ACHN (cell line): ENCODE measurements at regions not wholly inside any gene's neighbourhood (a gene's known extent, or its start where the extent isn't known, plus 50 kb on each side); places are given as distances from the start of the nearest gene placed in this dataset.

Source experiments
- DNase-seq: peaks from one replicate; pipeline ENCODE4 v3.0.0-alpha.2; 2015
- in situ Hi-C: cut with HindIII; loops from 2 replicates; pipeline ENCODE4 v1.10.0; 2017; ENCODE audit warnings: low sequenced_read_pairs, low pct_ligation_motif_present, low pct_unique_long_range_greater_than_20kb

DNA sequence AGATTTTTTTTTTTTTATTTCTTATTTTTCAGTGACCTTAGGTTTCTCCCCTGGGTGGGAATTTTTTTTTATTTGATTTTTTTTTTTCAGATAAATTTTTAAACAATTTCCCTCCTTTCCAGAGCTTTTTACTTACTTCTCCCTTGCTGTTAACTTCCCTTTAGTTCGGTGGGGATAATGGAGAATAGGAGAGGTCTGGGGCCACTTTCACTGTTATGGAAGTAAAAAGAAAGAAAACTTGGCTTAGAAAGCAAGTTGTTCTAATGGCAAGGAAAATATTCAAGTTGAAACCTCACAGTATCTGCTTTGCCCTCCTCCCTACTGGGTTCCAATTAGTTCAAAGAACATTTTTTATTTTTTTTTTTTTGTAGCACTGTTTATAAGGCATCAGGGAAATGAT is 537.1 kb upstream of the NXPH2 start:
- in situ Hi-C loops, result no loop called here
- no peak for DNase-seq

DNA sequence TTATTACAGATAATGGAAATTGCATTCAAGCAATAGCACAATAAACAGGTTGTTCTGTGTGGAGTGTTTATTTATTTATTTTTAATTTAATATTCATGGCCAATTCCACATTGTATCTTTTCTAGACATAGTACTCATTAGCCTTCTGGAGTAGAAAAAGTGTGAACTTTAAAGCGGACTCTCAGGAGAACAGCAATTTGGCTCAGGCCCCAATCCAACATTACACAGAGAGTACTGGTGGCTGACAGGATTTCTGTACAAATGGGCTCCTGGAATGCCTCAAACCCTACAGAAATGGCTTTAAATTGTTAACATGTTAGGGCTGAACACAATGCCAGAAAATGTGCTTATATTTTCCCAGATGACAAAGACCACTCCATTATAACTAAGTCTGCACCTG is 533.9 kb upstream of the NXPH2 start:
- in situ Hi-C loops, result no loop called here
- no peak for DNase-seq

DNA sequence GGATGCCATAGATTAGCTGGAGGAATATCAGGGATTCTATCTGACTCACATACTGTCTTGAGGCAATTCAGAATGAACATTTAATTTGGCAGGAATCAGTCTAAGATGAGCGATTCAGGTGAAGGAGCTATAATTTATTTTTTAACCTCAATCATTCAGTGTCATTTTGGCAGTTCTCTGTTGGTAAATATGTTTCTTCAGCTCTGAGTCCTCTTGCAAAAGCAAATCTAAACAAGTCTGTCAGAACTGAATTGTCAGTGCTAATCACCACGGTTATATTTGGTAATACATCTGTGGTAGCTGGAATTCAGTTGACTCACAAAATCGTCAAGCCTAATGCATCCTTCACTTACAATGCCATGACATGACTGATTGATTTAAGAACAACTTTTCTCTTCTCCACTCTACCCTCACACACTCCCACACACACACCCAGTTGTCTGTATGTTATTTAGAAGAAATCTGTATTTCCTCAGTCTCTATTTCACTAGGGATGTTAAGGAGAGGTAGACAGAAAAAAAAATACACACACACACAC is 516.6 kb upstream of the NXPH2 start:
- DNase-seq, result no peak
- in situ Hi-C loops, result no loop called here

DNA sequence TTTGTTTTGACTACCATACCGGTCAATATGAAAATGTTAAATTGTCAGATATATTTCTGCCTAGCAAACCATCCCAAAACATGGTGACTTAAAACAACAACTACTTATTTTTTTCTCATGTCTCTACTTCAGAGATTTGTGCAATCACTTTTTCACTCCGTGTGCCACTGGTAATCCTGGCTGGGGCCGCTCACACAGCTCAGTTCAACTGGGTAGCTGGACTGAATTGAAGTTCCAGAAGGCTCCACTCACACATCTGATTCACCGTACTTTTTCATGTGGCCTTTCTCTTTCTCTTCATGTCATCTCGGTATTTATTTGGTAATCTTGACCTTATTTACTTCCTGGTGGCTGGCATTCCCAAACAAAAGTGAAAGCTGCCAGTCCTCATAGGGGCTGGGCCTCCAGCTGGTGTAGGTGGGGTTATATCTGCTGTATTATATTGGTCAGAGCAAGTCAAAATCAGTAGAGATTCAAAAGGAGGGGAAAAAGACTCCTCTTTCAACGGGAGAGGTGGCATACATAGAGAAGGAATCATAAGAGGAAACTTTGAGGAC is 513.9 kb upstream of the NXPH2 start:
- in situ Hi-C loops, result no loop called here
- DNase-seq, result peak; percentile 26

DNA sequence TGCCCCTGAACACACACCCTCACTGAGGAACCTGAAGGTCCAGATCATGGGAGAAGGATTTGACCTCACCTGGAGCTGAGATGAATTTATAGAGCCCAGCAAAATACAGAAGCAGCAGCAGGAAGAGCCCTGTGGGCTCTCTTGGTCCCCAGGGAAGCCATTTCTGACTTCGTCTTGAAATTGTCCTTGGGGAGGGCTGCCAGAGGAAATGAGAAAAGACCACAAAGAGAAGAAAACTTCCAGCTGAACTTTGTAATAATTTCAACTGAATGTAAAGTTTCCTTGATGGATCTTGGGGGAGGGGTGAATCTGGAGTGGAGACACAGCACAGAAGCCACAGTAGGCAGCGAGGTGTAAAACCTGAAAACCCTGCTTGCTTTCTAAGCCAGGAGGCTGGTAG is 500.9 kb upstream of the NXPH2 start:
- in situ Hi-C loops, result no loop called here
- DNase-seq, result no peak

DNA sequence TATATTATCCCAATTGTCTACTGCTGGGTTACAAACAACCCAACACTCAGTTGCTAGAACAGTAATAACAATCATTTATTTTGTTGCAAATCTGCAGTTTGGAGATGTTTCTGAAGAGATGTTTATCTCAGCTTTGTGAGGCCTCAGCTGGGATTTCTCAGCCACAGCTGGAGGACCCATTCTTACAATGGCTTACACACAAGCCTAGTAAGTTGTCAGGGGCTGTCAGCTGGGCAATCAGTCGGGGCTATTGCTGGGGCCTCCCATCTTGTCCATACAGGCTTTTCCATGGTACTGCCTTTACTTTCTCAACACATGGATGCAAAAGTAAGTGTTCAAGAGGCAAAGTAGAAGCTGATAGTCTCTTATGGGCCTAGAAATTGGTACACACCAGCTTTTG is 491.7 kb upstream of the NXPH2 start:
- DNase-seq, result no peak
- in situ Hi-C loops, result no loop called here

DNA sequence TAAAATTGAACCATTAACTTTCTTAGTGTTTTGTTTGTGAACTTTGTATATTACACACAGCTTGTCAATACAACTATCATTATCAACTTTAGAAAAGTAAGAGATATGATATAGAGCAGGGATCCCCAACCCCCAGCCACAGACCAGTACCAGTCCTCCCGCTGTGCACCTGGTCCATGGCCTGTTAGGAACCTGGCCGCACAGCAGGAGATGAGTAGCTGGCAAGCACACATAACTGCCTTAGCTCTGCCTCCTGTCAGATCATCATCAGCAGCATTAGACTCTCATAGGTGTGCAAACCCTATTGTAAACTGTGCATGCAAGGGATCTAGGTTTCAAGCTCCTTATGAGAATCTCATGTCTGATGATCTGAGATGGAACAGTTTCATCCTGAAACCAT is 491.0 kb upstream of the NXPH2 start:
- DNase-seq, result no peak
- in situ Hi-C loops, result no loop called here

DNA sequence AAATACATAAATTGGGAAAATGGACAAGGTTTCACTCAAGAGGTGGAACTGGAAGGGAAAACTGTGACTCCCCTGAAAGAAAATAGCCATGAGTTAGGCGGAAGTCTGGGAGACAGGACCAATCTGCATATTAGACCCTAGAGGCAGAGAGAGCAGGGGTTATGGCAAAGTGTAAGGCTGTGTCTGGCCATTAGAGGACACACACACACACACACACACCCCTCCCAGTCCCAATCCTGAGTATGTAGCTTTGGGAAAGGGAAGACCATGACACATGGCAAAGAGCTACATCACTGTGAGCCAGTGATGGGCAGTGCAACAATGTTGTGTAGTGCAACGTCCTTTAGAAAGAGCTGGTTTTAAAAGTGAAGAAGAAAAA is 479.9 kb upstream of the NXPH2 start:
- in situ Hi-C loops, result no loop called here
- DNase-seq, result no peak

DNA sequence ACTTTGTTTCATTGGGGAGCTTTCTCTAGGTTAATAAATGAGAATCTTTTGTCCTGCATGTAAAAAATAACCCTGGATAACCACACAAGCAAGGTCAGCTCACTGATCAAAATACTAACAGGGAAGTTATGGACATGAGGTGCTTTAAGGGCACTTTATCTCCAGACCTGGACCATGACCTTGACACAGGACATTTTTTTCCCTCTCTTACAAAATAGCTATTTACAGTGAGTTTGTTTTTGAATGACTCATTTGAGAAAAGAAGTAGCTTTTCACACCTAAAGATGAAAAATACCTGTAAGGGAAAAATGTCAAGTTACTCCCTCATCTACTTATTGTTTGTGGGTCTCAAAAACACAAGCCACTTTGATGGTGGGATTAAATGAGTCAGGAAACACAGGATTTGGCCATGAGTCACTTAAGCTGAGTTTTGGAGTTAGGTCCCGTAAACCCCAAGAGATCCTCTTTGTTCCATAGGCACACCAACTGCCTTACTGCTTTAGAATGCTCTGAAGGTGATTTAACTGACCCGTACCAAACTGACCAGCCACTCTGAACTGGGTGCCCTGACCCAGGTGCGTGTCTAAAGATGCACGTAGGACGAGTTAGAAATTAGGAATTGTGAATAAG is 479.3 kb upstream of the NXPH2 start:
- in situ Hi-C loops, result no loop called here
- no peak for DNase-seq

DNA sequence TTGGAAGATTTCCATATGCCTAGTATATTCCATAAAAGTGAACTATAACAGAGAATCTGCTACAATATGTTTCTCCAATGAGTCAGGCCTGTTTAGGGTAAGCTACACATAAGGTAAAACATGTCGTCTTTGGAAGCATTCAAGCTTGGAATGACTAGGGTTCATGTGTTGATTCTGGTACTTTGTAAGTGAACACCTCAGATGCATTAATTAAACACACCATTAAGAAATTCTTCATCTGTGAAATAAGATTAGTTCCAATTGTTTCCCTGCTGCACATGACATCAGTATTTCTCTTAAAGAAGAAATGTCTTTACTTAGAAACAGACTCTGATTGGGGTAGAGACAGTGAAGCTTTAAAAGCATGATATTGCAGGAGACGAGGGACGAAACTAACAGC is 461.1 kb upstream of the NXPH2 start:
- no peak for DNase-seq
- in situ Hi-C loops, result no loop called here

DNA sequence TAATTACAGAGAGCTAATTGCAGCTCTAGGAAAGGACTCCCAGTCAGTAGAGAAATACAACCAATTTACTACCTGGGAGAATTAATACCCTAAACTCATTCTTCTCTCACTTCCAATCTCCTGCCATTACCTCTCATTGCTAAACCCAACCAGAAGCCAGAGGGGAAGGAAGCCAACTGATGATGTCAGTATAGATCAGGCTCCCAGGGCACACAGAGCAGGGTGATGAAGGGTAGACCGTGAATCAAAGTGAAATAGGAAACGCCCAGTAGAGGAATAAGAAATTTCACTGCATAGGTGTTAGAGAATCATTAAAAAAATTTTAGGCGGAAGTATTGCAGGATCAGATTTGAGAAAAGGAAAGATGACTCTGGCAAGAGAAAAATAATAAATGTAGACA is 456.8 kb upstream of the NXPH2 start:
- in situ Hi-C loops, result no loop called here
- no peak for DNase-seq

DNA sequence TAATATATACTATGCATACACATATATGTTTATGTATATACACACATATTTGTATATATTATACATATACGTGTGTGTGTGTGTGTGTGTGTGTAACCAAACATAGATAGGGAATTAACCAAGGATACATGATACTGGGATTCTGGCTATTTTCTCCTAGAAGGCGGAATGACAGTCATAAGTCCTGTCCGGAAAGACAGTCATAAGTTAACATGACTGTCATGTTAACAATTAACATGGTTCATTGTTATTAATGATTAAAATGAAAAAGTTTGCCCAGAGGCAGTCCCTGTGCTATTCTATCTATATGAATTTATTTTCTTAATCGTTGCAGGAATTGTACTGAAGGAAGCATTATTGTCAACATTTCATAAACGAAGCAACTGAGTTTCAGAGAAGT is 450.7 kb upstream of the NXPH2 start:
- in situ Hi-C loops, result no loop called here
- no peak for DNase-seq

DNA sequence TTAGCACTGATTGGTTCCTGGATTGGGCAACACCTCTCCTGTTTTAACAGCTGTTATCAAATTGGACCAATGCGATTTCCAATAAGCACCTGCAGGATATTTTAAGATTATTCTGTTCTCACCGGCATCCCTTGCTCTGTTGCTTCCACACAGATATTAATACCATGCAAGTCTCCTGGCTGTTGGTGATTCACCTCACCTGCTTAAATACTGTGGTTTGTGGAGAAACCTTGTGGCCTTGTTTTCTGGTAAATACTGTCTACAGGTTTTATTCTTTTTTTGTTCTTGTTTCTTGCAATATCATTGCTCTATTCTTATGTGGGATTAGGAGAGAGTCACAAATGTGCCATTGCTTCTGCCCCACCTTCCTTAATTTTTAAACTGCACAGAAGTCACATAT is 448.1 kb upstream of the NXPH2 start:
- no peak for DNase-seq
- in situ Hi-C loops, result no loop called here

DNA sequence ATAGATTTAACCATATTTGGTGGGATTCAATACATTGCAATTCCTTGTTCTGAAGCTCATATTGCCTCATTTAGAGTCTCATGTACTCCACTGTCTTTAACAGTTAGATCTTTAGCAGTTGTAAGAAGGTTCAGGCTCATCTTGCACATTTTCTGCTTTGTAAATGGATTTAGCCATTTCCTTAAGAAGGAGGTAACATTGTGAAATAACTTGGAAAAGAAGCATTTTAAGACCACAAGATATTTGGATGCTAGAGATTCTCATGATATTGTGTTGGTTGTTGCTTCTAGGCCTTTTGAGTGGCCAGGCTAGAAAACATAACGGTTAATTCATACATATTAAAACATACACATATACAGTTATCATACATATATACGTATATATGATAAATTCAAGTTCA is 445.8 kb upstream of the NXPH2 start:
- in situ Hi-C loops, result no loop called here
- no peak for DNase-seq

DNA sequence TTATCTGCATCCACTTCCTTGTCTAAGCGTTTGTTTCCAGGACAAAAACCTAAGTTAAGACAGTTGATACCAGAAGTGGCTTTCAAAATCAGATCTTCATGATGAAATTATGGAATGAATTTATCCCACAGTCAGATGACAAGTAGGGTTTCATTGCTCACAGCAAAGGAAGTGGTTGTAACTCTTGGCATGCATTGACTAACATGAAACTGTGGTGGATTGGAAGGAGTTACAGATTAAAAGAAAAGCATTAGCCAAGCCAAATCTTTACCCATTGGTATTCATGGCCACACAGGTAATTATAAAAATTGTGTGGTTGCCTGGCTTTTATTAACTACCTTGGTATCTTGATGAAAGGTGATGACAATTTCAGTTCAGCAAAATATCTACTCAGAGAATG is 438.0 kb upstream of the NXPH2 start:
- in situ Hi-C loops, result no loop called here
- peak; percentile 4 for DNase-seq

DNA sequence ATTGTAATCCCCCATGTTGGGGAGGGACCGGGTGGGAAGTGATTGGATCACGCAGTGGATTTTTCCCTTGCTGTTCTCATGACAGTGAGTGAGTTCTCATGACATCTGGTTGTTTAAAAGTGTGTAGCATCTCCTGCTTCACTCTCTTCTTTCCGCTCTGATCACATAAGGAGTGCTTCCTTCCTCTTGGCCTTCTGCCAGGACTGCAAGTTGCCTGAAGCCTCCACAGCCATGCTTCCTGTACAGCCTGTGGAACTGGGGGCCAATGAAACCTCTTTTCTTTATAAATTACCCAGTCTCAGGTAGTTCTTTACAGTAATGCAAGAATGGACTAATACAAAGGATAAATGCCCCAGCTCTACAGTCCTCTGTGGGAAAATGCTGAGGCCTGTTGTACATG is 437.5 kb upstream of the NXPH2 start:
- no peak for DNase-seq
- in situ Hi-C loops, result no loop called here

DNA sequence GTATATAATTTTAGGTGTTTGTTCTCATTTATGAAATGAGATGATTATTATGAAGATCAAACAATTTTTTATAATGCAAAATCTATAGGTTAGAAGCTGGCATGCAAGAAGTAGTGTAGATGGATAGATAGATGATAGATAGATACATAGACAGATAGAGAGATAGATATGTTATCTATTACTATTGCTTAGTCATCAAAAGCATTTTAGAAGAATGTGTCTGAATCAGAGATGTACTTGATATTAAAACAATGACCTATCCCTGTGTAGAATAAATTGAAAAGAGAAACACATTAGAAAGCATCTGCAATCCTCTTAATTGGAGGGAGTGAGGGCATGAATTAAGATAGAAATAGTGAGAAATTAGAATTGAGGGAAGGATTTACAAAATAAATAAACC is 436.2 kb upstream of the NXPH2 start:
- no peak for DNase-seq
- in situ Hi-C loops, result no loop called here

DNA sequence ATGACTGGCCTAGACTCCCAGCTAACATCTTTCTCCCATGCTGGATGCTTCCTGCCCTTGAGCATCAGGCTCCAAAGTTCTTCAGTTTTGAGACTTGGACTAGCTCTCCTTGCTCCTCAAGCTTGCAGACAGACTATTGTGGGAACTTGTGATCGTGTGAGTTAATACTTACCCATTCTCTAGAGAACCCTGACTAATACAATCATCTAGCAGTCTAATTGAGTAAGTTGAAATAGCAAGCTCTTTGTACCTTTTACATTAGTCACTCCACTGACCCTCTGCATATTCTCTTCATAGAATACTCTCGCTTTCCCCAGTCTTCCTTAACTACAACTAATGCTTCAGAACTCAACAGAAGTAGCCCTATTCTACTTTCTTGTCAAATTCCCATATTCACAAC is 434.6 kb upstream of the NXPH2 start:
- in situ Hi-C loops, result no loop called here
- DNase-seq, result no peak

DNA sequence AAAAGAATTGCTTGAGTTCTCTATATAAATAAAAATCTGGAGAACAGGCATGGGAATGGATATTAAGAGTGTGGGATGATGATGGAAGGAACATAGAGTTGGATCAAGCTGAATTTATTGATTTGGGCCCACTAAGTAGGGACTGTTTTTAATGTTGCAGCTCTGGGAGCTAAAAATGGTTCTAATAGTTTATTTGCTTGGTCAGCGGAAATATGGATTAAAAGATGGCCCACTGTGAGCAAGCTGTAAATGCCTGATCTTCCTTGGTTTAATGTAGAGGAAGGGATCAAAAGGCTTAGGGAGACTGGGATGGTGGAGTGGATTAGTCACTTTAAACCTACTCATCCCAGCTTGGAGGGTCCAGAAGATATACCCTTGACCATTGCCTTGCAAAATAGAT is 429.4 kb upstream of the NXPH2 start:
- in situ Hi-C loops, result no loop called here
- no peak for DNase-seq

DNA sequence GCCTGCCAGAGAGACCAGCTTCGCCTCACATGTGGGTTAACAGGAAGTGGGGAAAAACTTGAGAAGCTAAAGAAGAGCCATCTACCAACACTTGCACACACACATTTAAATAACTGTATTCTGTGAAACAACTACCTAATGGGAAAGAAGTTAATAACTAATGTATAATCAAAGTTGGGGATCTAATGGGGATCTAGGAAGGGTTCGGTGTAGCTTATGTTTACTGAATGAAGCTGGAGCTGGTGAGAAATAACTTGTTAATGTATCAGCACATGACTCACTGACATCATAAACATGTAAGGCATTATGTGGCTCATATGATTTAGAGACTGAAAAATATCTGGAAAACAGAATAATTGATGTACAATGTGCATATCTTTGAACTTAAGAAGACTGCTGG is 421.3 kb upstream of the NXPH2 start:
- no peak for DNase-seq
- in situ Hi-C loops, result no loop called here

DNA sequence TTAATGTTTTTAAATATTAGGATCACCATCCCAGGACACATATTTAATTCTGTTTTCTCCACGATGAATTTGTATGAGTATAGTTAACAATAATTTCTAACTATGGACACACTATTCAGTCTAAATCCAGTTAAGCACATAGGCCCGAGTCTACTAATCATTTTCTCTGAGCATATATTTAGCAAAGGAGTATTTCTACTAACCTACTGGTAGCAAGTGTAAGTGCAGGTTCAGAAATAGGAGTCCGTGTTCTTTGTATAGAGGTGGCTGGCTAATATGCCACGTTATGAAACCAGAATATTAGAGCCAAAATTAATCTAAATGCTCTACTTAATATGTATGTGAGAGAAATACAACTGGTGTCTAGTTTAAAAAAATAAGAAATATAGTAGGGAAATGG is 416.6 kb upstream of the NXPH2 start:
- DNase-seq, result no peak
- in situ Hi-C loops, result no loop called here
